ENCODE measurements at regions not wholly inside any gene's neighbourhood (a gene's known extent, or its start where the extent isn't known, plus 50 kb on each side); places are given as distances from the start of the nearest gene placed in this dataset.

DNA sequence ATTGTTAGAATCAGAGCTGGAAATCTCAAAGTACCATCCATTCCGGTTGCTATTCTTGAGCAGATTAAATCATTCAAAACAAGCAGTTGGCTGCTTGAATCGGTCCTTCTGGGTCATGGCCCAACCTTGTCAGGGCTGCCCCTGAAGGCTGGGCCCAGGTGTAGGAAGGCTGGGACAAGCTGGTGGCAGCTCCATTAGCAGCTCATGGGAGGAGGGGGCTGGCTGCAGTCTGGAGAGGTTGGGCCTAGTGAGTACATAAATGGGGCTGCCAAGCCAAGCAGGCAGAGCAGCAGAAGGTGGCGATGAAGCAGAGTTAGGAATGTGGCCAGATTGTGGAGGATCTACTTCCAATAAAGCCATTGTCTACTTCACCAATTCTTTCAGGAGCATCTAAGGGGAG is 81.4 kb downstream of the ADCYAP1 start:
- Histone ChIP-seq H3K27me3 (ENCODE audit: control insufficient read depth in 4 of 4, insufficient read depth in 4 of 4, low read length in 3 of 4) (no peaks in the 10 kb centered on the region), H3K27ac (ENCODE audit: low read depth in 1 of 2, low read length in 2 of 2) (no peak overlapping the region), H3K36me3 (ENCODE audit: control insufficient read depth in 4 of 4, insufficient read depth in 3 of 4, low read depth in 1 of 4, low read length in 3 of 4) (no peaks in the 10 kb centered on the region), H3K4me1 (ENCODE audit: control insufficient read depth in 4 of 4, insufficient read depth in 4 of 4, low read length in 3 of 4) (no peaks in the 10 kb centered on the region), H3K9me3 (ENCODE audit: control insufficient read depth in 4 of 4, low read length in 3 of 4) (no peaks in the 10 kb centered on the region), H3K4me3 (ENCODE audit: low read depth in 1 of 3, low read length in 3 of 3) (no peak overlapping the region), H3K9ac (ENCODE audit: low read depth in 1 of 2, low read length in 2 of 2) (no peak overlapping the region)
- WGBS: 70% methylated on average over 3 of the region's 3 CpGs
- no peak for DNase-seq (ENCODE audit: low spot score)
- TF ChIP-seq HNF4A (conservative IDR thresholded peaks at IDR 0.05): no peak
- no peak for TF ChIP-seq YY1 (IDR thresholded peaks at IDR 0.05)
- TF ChIP-seq GABPA (IDR thresholded peaks at IDR 0.05 in 1 of 2, conservative IDR thresholded peaks at IDR 0.05 in 1 of 2): no peak
- no peak for TF ChIP-seq RXRA (IDR thresholded peaks at IDR 0.05)
- TF ChIP-seq, protein P1, sequence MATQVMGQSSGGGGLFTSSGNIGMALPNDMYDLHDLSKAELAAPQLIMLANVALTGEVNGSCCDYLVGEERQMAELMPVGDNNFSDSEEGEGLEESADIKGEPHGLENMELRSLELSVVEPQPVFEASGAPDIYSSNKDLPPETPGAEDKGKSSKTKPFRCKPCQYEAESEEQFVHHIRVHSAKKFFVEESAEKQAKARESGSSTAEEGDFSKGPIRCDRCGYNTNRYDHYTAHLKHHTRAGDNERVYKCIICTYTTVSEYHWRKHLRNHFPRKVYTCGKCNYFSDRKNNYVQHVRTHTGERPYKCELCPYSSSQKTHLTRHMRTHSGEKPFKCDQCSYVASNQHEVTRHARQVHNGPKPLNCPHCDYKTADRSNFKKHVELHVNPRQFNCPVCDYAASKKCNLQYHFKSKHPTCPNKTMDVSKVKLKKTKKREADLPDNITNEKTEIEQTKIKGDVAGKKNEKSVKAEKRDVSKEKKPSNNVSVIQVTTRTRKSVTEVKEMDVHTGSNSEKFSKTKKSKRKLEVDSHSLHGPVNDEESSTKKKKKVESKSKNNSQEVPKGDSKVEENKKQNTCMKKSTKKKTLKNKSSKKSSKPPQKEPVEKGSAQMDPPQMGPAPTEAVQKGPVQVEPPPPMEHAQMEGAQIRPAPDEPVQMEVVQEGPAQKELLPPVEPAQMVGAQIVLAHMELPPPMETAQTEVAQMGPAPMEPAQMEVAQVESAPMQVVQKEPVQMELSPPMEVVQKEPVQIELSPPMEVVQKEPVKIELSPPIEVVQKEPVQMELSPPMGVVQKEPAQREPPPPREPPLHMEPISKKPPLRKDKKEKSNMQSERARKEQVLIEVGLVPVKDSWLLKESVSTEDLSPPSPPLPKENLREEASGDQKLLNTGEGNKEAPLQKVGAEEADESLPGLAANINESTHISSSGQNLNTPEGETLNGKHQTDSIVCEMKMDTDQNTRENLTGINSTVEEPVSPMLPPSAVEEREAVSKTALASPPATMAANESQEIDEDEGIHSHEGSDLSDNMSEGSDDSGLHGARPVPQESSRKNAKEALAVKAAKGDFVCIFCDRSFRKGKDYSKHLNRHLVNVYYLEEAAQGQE (IDR thresholded peaks at IDR 0.05): no peak
- TF ChIP-seq, protein P2, sequence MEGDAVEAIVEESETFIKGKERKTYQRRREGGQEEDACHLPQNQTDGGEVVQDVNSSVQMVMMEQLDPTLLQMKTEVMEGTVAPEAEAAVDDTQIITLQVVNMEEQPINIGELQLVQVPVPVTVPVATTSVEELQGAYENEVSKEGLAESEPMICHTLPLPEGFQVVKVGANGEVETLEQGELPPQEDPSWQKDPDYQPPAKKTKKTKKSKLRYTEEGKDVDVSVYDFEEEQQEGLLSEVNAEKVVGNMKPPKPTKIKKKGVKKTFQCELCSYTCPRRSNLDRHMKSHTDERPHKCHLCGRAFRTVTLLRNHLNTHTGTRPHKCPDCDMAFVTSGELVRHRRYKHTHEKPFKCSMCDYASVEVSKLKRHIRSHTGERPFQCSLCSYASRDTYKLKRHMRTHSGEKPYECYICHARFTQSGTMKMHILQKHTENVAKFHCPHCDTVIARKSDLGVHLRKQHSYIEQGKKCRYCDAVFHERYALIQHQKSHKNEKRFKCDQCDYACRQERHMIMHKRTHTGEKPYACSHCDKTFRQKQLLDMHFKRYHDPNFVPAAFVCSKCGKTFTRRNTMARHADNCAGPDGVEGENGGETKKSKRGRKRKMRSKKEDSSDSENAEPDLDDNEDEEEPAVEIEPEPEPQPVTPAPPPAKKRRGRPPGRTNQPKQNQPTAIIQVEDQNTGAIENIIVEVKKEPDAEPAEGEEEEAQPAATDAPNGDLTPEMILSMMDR (IDR thresholded peaks at IDR 0.05; ENCODE audit: low read depth, low read length, missing input control): no peak
- TF ChIP-seq HNF4G (IDR thresholded peaks at IDR 0.05): no peak
- TF ChIP-seq, protein P3, sequence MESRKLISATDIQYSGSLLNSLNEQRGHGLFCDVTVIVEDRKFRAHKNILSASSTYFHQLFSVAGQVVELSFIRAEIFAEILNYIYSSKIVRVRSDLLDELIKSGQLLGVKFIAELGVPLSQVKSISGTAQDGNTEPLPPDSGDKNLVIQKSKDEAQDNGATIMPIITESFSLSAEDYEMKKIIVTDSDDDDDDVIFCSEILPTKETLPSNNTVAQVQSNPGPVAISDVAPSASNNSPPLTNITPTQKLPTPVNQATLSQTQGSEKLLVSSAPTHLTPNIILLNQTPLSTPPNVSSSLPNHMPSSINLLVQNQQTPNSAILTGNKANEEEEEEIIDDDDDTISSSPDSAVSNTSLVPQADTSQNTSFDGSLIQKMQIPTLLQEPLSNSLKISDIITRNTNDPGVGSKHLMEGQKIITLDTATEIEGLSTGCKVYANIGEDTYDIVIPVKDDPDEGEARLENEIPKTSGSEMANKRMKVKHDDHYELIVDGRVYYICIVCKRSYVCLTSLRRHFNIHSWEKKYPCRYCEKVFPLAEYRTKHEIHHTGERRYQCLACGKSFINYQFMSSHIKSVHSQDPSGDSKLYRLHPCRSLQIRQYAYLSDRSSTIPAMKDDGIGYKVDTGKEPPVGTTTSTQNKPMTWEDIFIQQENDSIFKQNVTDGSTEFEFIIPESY (IDR thresholded peaks at IDR 0.05): no peak
- TF ChIP-seq FOXA2 (IDR thresholded peaks at IDR 0.05): no peak
- TF ChIP-seq JUND (IDR thresholded peaks at IDR 0.05): no peak
- TF ChIP-seq, protein P4, sequence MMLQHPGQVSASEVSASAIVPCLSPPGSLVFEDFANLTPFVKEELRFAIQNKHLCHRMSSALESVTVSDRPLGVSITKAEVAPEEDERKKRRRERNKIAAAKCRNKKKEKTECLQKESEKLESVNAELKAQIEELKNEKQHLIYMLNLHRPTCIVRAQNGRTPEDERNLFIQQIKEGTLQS (IDR thresholded peaks at IDR 0.05): no peak
- no peak for TF ChIP-seq RAD21 (IDR thresholded peaks at IDR 0.05)
- TF ChIP-seq EGR1 (IDR thresholded peaks at IDR 0.05; ENCODE audit: low read depth in 2 of 2): no peak
- TF ChIP-seq TAF1 (conservative IDR thresholded peaks at IDR 0.05): no peak
- TF ChIP-seq, protein P5, sequence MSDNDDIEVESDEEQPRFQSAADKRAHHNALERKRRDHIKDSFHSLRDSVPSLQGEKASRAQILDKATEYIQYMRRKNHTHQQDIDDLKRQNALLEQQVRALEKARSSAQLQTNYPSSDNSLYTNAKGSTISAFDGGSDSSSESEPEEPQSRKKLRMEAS (IDR thresholded peaks at IDR 0.05): no peak

DNA sequence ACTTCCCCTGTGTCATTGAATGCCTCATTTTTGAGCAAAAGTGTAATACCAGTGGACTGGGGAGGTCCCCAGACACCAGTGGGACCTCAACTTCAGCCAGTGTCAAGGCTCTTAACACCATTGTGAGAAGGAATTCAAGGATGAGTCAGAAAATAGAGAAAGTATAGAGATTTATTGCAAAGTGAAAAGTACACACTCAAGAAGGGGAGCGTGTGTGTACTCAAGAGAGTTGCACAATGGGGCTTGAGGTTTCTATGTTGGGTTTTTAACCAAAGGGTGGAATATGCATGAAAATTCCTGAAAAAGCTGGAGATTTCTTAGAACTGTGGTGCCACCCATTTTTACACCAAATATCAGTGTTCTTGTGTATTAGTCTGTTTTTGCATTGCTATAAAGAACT is 81.9 kb downstream of the ADCYAP1 start:
- Histone ChIP-seq H3K27ac (ENCODE audit: low read depth in 1 of 2, low read length in 2 of 2) (no peak overlapping the region), H3K4me1 (ENCODE audit: control insufficient read depth in 4 of 4, insufficient read depth in 4 of 4, low read length in 3 of 4) (no peaks in the 10 kb centered on the region), H3K4me3 (ENCODE audit: low read depth in 1 of 3, low read length in 3 of 3) (no peak overlapping the region), H3K9me3 (ENCODE audit: control insufficient read depth in 4 of 4, low read length in 3 of 4) (no peaks in the 10 kb centered on the region), H3K36me3 (ENCODE audit: control insufficient read depth in 4 of 4, insufficient read depth in 3 of 4, low read depth in 1 of 4, low read length in 3 of 4) (no peaks in the 10 kb centered on the region), H3K9ac (ENCODE audit: low read depth in 1 of 2, low read length in 2 of 2) (no peak overlapping the region), H3K27me3 (ENCODE audit: control insufficient read depth in 4 of 4, insufficient read depth in 4 of 4, low read length in 3 of 4) (peaks cover 0 to 2% (median 0%) of the 10 kb centered on the region in 4 donors)
- no peak for DNase-seq (ENCODE audit: low spot score)
- WGBS: 88% methylated on average over 1 of the region's 1 CpG
- no peak for TF ChIP-seq RXRA (IDR thresholded peaks at IDR 0.05)
- TF ChIP-seq, protein P1 (IDR thresholded peaks at IDR 0.05): no peak
- no peak for TF ChIP-seq FOXA2 (IDR thresholded peaks at IDR 0.05)
- no peak for TF ChIP-seq FOXA1 (IDR thresholded peaks at IDR 0.05)
- TF ChIP-seq YY1 (IDR thresholded peaks at IDR 0.05): no peak
- TF ChIP-seq, protein P4 (IDR thresholded peaks at IDR 0.05): no peak
- TF ChIP-seq JUND (IDR thresholded peaks at IDR 0.05): no peak
- TF ChIP-seq, protein P3 (IDR thresholded peaks at IDR 0.05): no peak
- TF ChIP-seq, protein P5 (IDR thresholded peaks at IDR 0.05): no peak
- no peak for TF ChIP-seq HNF4G (IDR thresholded peaks at IDR 0.05)
- no peak for TF ChIP-seq HNF4A (conservative IDR thresholded peaks at IDR 0.05)
- TF ChIP-seq GABPA (IDR thresholded peaks at IDR 0.05 in 1 of 2, conservative IDR thresholded peaks at IDR 0.05 in 1 of 2): no peak
- TF ChIP-seq EGR1 (IDR thresholded peaks at IDR 0.05; ENCODE audit: low read depth in 2 of 2): no peak
